ENCODE measurements at regions not wholly inside any gene's neighbourhood (a gene's known extent, or its start where the extent isn't known, plus 50 kb on each side); places are given as distances from the start of the nearest gene placed in this dataset.

GRCh38 chr7:114856625-114857024 lies 65.3 kb upstream of the MDFIC start:
- H3K4me1 ChIP-seq (ENCODE audit: control insufficient read depth in 1 of 2, insufficient read depth in 2 of 2, low read length in 2 of 2) = no peaks in the 10 kb centered on the region
- ATAC-seq (ENCODE audit: low FRiP score) = no peak
- H3K27ac ChIP-seq (ENCODE audit: low read depth in 1 of 2, low read length in 2 of 2) = no peak overlapping the region
- DNase-seq = no peak
- WGBS, 2 donors = 24 to 29% methylated on average over 3 of the region's 3 CpGs
- no peaks in the 10 kb centered on the region for H3K36me3 ChIP-seq (ENCODE audit: control insufficient read depth in 1 of 2, insufficient read depth in 2 of 2, low read length in 1 of 2)
- H3K27me3 ChIP-seq (ENCODE audit: control insufficient read depth in 1 of 2, insufficient read depth in 2 of 2, low read length in 1 of 2) = no peaks in the 10 kb centered on the region
- H3K4me3 ChIP-seq (ENCODE audit: low read length in 2 of 2) = no peak overlapping the region
- intact Hi-C loops (cut with DNase I) = no loop called here
- H3K9me3 ChIP-seq (ENCODE audit: control insufficient read depth, low read length) = no peaks in the 10 kb centered on the region

GRCh38 chr7:114857605-114858004 lies 64.3 kb upstream of the MDFIC start:
- DNase-seq (no peak), ATAC-seq (ENCODE audit: low FRiP score) (no peak)
- Histone ChIP-seq H3K4me1 (ENCODE audit: control insufficient read depth in 1 of 2, insufficient read depth in 2 of 2, low read length in 2 of 2) (no peaks in the 10 kb centered on the region), H3K4me3 (ENCODE audit: low read length in 2 of 2) (no peak overlapping the region), H3K36me3 (ENCODE audit: control insufficient read depth in 1 of 2, insufficient read depth in 2 of 2, low read length in 1 of 2) (no peaks in the 10 kb centered on the region), H3K27ac (ENCODE audit: low read depth in 1 of 2, low read length in 2 of 2) (no peak overlapping the region), H3K27me3 (ENCODE audit: control insufficient read depth in 1 of 2, insufficient read depth in 2 of 2, low read length in 1 of 2) (no peaks in the 10 kb centered on the region), H3K9me3 (ENCODE audit: control insufficient read depth, low read length) (no peaks in the 10 kb centered on the region)
- WGBS, 2 donors = 91 to 95% methylated on average over 1 of the region's 1 CpG
- intact Hi-C loops (cut with DNase I) = no loop called here

GRCh38 chr7:114859477-114859876 lies 62.4 kb upstream of the MDFIC start:
- no peaks in the 10 kb centered on the region for H3K4me1 ChIP-seq (ENCODE audit: control insufficient read depth in 1 of 2, insufficient read depth in 2 of 2, low read length in 2 of 2)
- ATAC-seq (ENCODE audit: low FRiP score) (no peak), DNase-seq (no peak)
- H3K27ac ChIP-seq (ENCODE audit: low read depth in 1 of 2, low read length in 2 of 2) = no peak overlapping the region
- no peaks in the 10 kb centered on the region for H3K9me3 ChIP-seq (ENCODE audit: control insufficient read depth, low read length)
- no peaks in the 10 kb centered on the region for H3K27me3 ChIP-seq (ENCODE audit: control insufficient read depth in 1 of 2, insufficient read depth in 2 of 2, low read length in 1 of 2)
- WGBS, 2 donors = 92 to 100% methylated on average over 1 of the region's 1 CpG
- H3K4me3 ChIP-seq (ENCODE audit: low read length in 2 of 2) = no peak overlapping the region
- H3K36me3 ChIP-seq (ENCODE audit: control insufficient read depth in 1 of 2, insufficient read depth in 2 of 2, low read length in 1 of 2) = no peaks in the 10 kb centered on the region
- intact Hi-C loops (cut with DNase I) = no loop called here

GRCh38 chr7:114860206-114860605 lies 61.7 kb upstream of the MDFIC start:
- ATAC-seq (ENCODE audit: low FRiP score) (no peak), DNase-seq (no peak)
- Histone ChIP-seq H3K27ac (ENCODE audit: low read depth in 1 of 2, low read length in 2 of 2) (no peak overlapping the region), H3K4me1 (ENCODE audit: control insufficient read depth in 1 of 2, insufficient read depth in 2 of 2, low read length in 2 of 2) (no peaks in the 10 kb centered on the region), H3K9me3 (ENCODE audit: control insufficient read depth, low read length) (no peaks in the 10 kb centered on the region), H3K4me3 (ENCODE audit: low read length in 2 of 2) (no peak overlapping the region), H3K27me3 (ENCODE audit: control insufficient read depth in 1 of 2, insufficient read depth in 2 of 2, low read length in 1 of 2) (no peaks in the 10 kb centered on the region), H3K36me3 (ENCODE audit: control insufficient read depth in 1 of 2, insufficient read depth in 2 of 2, low read length in 1 of 2) (no peaks in the 10 kb centered on the region)
- intact Hi-C loops (cut with DNase I) = no loop called here
- 90 to 95% methylated on average over 2 of the region's 2 CpGs for WGBS, 2 donors

GRCh38 chr7:114862406-114862805 lies 59.5 kb upstream of the MDFIC start:
- Histone ChIP-seq H3K4me1 (ENCODE audit: control insufficient read depth in 1 of 2, insufficient read depth in 2 of 2, low read length in 2 of 2) (no peaks in the 10 kb centered on the region), H3K27me3 (ENCODE audit: control insufficient read depth in 1 of 2, insufficient read depth in 2 of 2, low read length in 1 of 2) (no peaks in the 10 kb centered on the region), H3K4me3 (ENCODE audit: low read length in 2 of 2) (no peak overlapping the region), H3K36me3 (ENCODE audit: control insufficient read depth in 1 of 2, insufficient read depth in 2 of 2, low read length in 1 of 2) (no peaks in the 10 kb centered on the region), H3K9me3 (ENCODE audit: control insufficient read depth, low read length) (peaks cover 1% of the 10 kb centered on the region), H3K27ac (ENCODE audit: low read depth in 1 of 2, low read length in 2 of 2) (no peak overlapping the region)
- no peak for DNase-seq
- intact Hi-C loops (cut with DNase I) = no loop called here
- ATAC-seq (ENCODE audit: low FRiP score) = no peak
- WGBS, 2 donors = 33 to 35% methylated on average over 2 of the region's 2 CpGs

- peaks cover 1% of the 10 kb centered on the region for H3K9me3 ChIP-seq (ENCODE audit: control insufficient read depth, low read length)
- H3K27me3 ChIP-seq (ENCODE audit: control insufficient read depth in 1 of 2, insufficient read depth in 2 of 2, low read length in 1 of 2) = no peaks in the 10 kb centered on the region
- no peaks in the 10 kb centered on the region for H3K36me3 ChIP-seq (ENCODE audit: control insufficient read depth in 1 of 2, insufficient read depth in 2 of 2, low read length in 1 of 2)
- DNase-seq = no peak
- intact Hi-C loops (cut with DNase I) = no loop called here
- no peak overlapping the region for H3K4me3 ChIP-seq (ENCODE audit: low read length in 2 of 2)
- ATAC-seq (ENCODE audit: low FRiP score) = no peak
- H3K27ac ChIP-seq (ENCODE audit: low read depth in 1 of 2, low read length in 2 of 2) = no peak overlapping the region
- H3K4me1 ChIP-seq (ENCODE audit: control insufficient read depth in 1 of 2, insufficient read depth in 2 of 2, low read length in 2 of 2) = no peaks in the 10 kb centered on the region
- 68 to 76% methylated on average over 1 of the region's 1 CpG for WGBS, 2 donors
These were observed 57.6 kb upstream of the MDFIC start for GRCh38 chr7:114864278-114864677.

GRCh38 chr7:114865564-114865963 lies 56.3 kb upstream of the MDFIC start:
- WGBS, 2 donors = 90 to 92% methylated on average over 1 of the region's 1 CpG

More at GRCh38 chr7:114865564-114865963, 56.3 kb upstream of the MDFIC start:
- H3K27me3 ChIP-seq (ENCODE audit: control insufficient read depth in 1 of 2, insufficient read depth in 2 of 2, low read length in 1 of 2) = no peaks in the 10 kb centered on the region
- H3K4me1 ChIP-seq (ENCODE audit: control insufficient read depth in 1 of 2, insufficient read depth in 2 of 2, low read length in 2 of 2) = no peaks in the 10 kb centered on the region
- peak in 1 of 2 donors; percentile 70 for DNase-seq
- intact Hi-C loops (cut with DNase I) = no loop called here
- no peak overlapping the region for H3K27ac ChIP-seq (ENCODE audit: low read depth in 1 of 2, low read length in 2 of 2)
- H3K4me3 ChIP-seq (ENCODE audit: low read length in 2 of 2) = no peak overlapping the region
- peak; percentile 66 for ATAC-seq (ENCODE audit: low FRiP score)
- peaks cover 1% of the 10 kb centered on the region for H3K9me3 ChIP-seq (ENCODE audit: control insufficient read depth, low read length)
- no peaks in the 10 kb centered on the region for H3K36me3 ChIP-seq (ENCODE audit: control insufficient read depth in 1 of 2, insufficient read depth in 2 of 2, low read length in 1 of 2)

All from aorta (tissue), 5 donors.